Stimulated activated CD4-positive, alpha-beta T cell treated with anti-CD3 and anti-CD28 coated beads, Interleukin-1b, Interleukin-23, amount 100 ng/mL, for 24 hours (primary cell): ENCODE measurements at regions not wholly inside any gene's neighbourhood (a gene's known extent, or its start where the extent isn't known, plus 50 kb on each side); places are given as distances from the start of the nearest gene placed in this dataset.
A peak's percentile ranks its signal among the peaks of the same experiment; 100 is the strongest.

Source experiments
- DNase-seq, 4 experiments: peaks; one replicate each; pipeline ENCODE4 v3.0.0-alpha.2; 2020; ENCODE audit warnings: low read depth in 4 of 4, low spot score in 1 of 4

DNA sequence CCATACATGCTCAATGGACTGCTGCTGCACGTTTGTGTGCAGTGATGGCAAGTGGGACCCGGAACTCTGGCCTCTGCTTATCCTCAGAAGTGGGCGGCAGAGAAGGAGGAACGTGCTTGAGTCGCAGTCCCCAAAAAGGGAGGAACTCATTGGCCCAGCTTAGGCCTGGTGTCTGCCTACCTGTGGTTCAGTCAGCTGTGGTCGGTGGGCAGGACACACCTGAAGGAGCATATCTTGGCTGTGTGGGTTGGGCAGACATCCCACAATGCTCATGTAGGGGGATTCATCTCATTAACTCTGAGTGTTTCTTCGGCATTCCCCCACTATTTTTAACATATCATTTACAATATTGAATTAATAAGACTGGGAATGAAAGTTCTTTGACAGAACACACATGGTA lies 122.9 kb upstream of the IL12B start:
- no peak for DNase-seq

- DNase-seq = no peak
Measured at GRCh38 chr5:159456261-159456660, 126.0 kb upstream of the IL12B start.

DNA sequence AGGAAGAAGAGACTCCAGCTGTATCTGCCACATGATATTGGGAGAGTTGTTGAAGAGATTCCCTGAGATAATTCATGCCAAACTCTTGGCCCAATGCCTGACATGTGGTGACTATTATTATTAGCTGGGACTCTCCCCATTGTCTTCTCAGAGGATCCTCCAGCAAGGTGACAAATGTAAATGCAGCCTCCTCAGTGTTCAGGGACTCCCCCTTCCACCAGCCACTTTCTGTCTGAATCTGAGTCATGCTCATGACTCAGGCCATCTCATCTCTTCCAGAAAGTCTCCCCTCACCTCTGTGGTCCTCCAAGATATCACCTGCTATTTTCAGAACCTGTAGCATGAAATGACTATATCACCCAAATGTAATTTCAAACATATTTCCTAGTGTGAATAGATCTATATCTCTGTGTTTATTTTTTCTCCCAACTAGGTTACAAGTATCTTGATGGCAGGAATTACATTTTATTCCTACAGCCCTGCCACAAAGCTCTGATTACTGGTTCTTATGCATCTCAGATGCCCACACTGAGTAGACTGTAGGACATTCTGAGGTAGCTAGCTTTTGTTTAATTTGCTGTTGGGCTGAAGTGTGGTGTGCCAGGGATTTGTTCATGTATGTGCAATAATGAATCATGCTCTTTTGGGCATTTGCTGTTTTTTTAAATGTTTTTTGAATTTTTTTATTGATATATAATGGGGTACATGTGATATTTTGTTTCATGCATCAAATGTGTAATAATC lies 126.6 kb upstream of the IL12B start:
- peak; percentile 28 to 63 (median 38) for DNase-seq

DNA sequence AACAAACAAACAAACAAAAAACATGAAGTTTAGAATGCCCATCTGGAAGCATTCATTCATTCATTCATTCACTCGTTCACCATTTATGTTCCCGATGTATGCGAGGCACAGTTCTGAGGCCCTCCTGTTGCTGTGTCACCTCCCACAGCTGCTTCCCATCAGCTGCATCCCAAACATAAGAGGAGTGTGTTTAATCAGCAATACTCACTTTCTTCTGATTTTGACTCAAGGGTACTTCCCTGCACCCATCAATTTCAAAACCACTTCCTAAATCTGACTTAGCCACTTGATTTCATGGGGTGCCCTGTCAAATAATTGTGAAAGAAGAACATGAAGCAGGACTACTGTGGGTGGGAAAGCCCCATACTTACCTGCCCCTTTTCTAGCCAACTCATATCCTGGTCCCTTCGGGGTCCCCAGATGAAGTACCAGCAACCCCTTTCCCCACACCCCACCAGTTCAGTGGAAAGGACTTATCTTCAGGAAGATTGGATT lies 128.0 kb upstream of the IL12B start:
- no peak for DNase-seq

- DNase-seq = no peak
Measured at GRCh38 chr5:159459132-159459627, 128.9 kb upstream of the IL12B start.

DNA sequence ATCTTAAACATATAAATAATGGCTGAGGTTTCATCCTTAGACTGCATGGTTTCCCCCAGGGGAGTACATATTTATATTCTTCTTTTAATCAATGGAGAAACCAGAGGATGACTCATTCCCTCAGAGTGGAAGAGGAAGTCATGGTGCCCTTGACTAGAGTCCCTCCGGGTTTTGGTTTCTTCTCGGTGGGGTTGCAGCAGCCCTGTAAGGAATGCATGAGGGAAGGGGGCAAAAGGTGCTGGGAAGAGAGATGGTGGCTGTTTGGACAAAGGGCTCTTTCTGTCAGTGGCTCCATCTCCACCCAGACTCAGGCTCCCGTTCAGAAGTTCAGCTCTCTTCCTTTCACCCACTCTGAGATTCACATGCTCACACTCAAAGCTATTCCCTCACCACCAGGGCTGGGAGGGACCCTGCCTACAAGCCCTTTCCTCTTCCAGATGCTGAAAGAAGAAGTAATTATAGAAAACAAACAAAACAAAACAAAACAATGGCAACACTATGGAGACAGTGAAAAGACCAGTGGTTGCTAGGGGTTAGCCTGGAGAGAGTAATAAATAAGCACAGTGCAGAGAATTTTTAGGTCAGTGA lies 129.8 kb upstream of the IL12B start:
- DNase-seq = no peak

DNA sequence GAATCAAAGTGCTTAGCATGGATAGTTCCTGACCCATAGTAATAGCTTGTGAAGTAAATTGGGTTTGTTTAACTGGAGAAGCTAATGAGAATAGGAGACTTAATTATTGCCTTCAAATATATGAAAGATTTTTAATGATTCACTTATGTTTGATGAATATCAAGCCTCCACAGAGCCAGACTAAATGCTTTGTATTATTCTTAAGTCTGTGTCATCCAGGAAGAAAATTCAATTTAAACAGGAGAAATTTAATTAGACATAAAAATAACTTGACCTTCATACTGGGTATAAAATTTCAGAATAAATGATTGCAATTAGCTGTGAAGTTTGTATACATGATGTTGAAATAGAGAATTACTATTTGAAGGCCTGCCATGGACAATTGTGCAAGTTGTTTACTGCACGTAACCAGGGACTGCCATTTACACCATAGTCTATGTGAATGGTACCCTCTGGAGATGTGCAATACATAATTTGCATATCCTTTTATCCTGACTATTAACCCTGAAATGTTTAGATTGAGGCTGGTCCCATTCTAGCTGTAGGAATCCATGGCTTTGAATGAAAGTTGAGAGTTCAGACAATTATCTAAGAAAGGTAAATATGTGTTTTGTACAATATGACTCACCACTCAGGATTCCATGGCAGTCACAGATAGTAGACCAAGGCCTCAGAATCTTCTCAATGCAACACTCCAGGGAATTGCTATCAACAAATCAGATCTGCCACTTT lies 133.5 kb upstream of the IL12B start:
- no peak for DNase-seq

DNA sequence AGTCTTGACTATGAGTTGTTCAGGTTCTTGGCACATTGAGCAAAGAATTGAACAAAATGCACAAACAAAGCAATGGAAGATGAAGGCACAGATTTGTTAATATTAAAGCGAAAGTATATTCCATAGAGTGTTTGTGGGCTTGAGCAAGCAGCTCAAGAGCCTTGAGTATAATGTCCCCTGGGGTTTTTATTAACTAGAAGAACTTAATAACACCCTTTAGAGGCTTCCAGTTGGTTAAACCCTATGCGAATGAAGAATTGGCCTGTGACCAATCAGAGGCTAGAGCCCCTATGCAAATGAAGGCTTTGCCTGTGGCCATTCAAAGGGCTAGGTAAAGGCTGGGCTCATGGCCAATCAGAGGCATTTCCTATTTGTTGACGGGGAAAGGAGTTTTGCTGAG lies 135.3 kb upstream of the IL12B start:
- no peak for DNase-seq

- no peak for DNase-seq
Measured at GRCh38 chr5:159467666-159468065, 137.4 kb upstream of the IL12B start.

DNA sequence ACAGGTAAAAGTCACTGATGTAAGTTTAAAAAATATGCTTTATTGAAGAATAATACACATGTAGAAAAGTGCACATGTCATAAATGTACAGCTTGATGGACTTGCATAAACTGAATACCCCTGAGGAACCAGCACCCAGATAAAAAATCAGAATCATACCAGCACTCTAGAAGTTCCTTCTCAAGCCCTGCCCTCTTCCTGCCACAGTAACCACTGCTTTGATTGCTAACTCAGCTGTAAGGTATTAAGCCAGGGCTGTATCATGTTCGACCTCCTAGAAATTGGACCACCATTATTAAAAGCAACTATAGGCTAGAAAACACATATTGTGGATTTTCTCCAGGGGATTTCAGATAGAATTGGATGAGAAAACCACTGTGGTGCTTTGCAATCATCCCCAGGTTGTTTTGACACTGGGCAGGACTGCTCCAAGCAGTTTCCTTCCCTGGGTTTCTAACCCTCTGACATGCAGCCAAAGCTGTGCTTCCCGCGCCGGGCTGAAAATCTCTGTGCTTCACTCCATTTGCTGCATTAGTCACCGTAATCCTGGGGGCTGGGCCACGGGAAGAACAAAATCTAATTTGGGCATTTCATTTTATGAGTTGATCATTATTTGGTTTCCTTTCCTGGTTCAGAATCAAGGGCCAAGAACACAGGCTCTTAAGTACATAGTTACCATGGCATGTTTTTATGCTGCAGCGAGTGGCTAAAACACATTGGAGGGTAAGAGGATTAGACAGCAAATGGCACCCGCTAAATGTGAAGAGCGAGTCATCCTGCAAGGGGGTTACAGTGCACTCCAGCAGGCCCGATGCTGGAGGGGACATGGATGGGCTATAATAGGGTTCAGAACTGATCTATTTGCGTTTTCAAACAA lies 139.4 kb upstream of the IL12B start:
- DNase-seq = no peak

- DNase-seq = no peak
Measured at GRCh38 chr5:159471904-159472303, 141.6 kb upstream of the IL12B start.

GRCh38 chr5:159475026-159475425 lies 144.7 kb upstream of the IL12B start:
- DNase-seq = no peak

- DNase-seq = no peak
Measured at GRCh38 chr5:159478950-159479349, 148.7 kb upstream of the IL12B start.

- no peak for DNase-seq
Measured at GRCh38 chr5:159480849-159481248, 150.6 kb upstream of the IL12B start.

DNA sequence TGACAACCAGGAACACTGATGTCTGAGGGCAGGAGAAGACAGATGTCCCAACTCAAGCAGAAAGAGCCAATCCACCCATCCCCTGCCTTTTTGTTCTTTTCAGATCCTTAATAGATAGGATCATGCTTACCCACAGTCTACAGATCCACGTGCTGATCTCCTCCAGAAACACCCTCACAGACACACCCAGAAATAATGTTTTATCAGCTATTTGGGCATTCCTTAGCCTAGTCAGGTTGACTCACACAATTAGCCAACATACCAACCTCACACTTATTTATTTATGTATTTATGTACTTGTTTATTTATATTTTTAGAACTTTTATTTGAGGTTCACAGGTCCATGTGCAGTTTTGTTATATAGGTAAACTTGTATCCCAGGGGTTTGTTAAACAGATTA lies 151.5 kb upstream of the IL12B start:
- DNase-seq = no peak

GRCh38 chr5:159486836-159487235 lies 156.5 kb upstream of the IL12B start:
- no peak for DNase-seq

- no peak for DNase-seq
Measured at GRCh38 chr5:159488516-159488915, 158.2 kb upstream of the IL12B start.

- DNase-seq = no peak
Measured at GRCh38 chr5:159489779-159490178, 159.5 kb upstream of the IL12B start.

DNA sequence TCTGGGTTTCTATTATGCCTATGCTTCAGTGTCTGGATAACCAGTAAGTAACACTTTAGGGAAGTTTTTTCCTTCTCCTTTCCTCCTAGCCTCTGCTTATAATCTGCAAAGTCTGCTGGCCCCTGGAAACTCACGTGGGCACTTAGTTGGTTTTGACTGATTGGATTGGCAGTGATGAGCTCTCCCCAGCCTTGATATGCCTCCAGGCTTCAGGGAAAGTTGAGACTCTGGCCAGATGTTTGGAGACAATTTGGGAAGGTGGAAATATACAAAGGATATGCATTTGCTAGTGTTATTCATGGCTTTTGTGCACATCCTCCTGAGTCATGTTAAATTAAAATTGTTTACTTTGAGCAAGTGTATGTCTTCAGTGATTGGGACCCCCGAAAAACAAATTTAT lies 160.2 kb upstream of the IL12B start:
- DNase-seq = no peak

DNA sequence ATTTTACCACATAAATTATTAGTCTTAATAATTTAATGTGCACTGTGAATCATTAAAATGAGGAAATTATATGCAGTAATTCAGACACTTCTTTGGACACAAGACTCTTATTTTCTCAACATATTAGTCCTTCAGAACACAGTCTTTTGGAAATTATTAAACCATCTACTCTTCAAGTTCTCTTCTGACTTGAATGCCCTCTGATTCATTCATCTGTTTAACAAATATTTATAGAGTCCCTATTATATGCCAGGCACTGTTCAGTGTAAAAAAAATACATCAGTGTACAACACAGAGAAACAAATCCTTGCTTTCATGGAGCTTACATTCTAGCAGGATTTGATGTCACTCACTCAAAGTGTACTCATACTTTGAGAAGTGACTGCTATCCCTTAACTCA lies 163.4 kb upstream of the IL12B start:
- DNase-seq = no peak

GRCh38 chr5:159496773-159497172 lies 166.5 kb upstream of the IL12B start:
- no peak for DNase-seq
